GM23248 (cell line): ENCODE measurements at regions not wholly inside any gene's neighbourhood (a gene's known extent, or its start where the extent isn't known, plus 50 kb on each side); places are given as distances from the start of the nearest gene placed in this dataset.
"Not testable (repeated sequence)": the region's sequence is repeated elsewhere in the genome, so short reads cannot be mapped to it uniquely, and the experiment has no call there.

Experiments
- DNase-seq: peaks from one replicate; pipeline ENCODE4 v3.0.0-alpha.2; 2015
- H2AFZ ChIP-seq: fragments of 200-600 bp; sonication (generic); 2 replicates; pipeline ENCODE4 v1.6.1; 2016; ENCODE audit warnings: antibody characterized with exemption
- H3F3A ChIP-seq: fragments of 200-600 bp; sonication (generic); 2 replicates; pipeline ENCODE4 v1.6.1; 2016; ENCODE audit warnings: mild to moderate bottlenecking, antibody characterized with exemption, mixed run types; ENCODE audit not compliant: insufficient read depth
- H3K27ac ChIP-seq: fragments of 200-600 bp; sonication (generic); 2 replicates; pipeline ENCODE4 v1.5.1; 2016; ENCODE audit warnings: mild to moderate bottlenecking
- H3K27me3 ChIP-seq: fragments of 200-600 bp; sonication (generic); replicated peaks from 2 replicates; pipeline ENCODE4 v1.6.1; 2016; ENCODE audit warnings: mild to moderate bottlenecking; ENCODE audit not compliant: insufficient read depth
- H3K36me3 ChIP-seq: fragments of 200-600 bp; sonication (generic); 2 replicates; pipeline ENCODE4 v1.6.1; 2016; ENCODE audit warnings: low read depth, mild to moderate bottlenecking
- H3K4me1 ChIP-seq: fragments of 200-600 bp; sonication (generic); 2 replicates; pipeline ENCODE4 v1.6.1; 2016; ENCODE audit warnings: mild to moderate bottlenecking; ENCODE audit not compliant: insufficient read depth
- H3K4me2 ChIP-seq: fragments of 200-600 bp; sonication (generic); one replicate; pipeline ENCODE4 v1.6.1; 2016; ENCODE audit warnings: mild to moderate bottlenecking; ENCODE audit not compliant: unreplicated experiment
- H3K4me3 ChIP-seq: fragments of 200-600 bp; sonication (generic); 2 replicates; pipeline ENCODE4 v1.5.1; 2016; ENCODE audit warnings: mild to moderate bottlenecking
- H3K79me2 ChIP-seq: fragments of 200-600 bp; sonication (generic); 2 replicates; pipeline ENCODE4 v1.6.1; 2016; ENCODE audit warnings: mild to moderate bottlenecking; ENCODE audit not compliant: insufficient read depth
- H3K9ac ChIP-seq: fragments of 200-600 bp; sonication (generic); 2 replicates; pipeline ENCODE4 v1.6.1; 2016; ENCODE audit warnings: mild to moderate bottlenecking
- H3K9me2 ChIP-seq: fragments of 200-600 bp; sonication (generic); 2 replicates; pipeline ENCODE4 v1.6.1; 2016; ENCODE audit warnings: mixed run types, mild to moderate bottlenecking, moderate library complexity; ENCODE audit not compliant: insufficient read depth
- H3K9me3 ChIP-seq: fragments of 200-600 bp; sonication (generic); one replicate; pipeline ENCODE4 v1.6.1; 2017; ENCODE audit warnings: low read depth
- H4K20me1 ChIP-seq: fragments of 200-600 bp; sonication (generic); 2 replicates; pipeline ENCODE4 v1.6.0; 2016; ENCODE audit not compliant: insufficient read depth
- EZH2 ChIP-seq: fragments of 200-600 bp; sonication (generic); IDR thresholded peaks from 2 replicates; pipeline ENCODE4 v1.6.1; 2018; ENCODE audit warnings: antibody characterized with exemption, mild to moderate bottlenecking; ENCODE audit not compliant: insufficient read depth, poor library complexity, severe bottlenecking
- EZH2phosphoT487 ChIP-seq: fragments of 200-600 bp; sonication (generic); IDR thresholded peaks from 2 replicates; pipeline ENCODE4 v1.6.1; 2018; ENCODE audit warnings: antibody characterized with exemption, moderate library complexity, mild to moderate bottlenecking, low read depth; ENCODE audit not compliant: insufficient read depth
- WGBS, 2 experiments: methylation state at CpG; one replicate each; pipeline ENCODE4 v1.1.6; 2015 to 2017; ENCODE audit warnings: low lambda C conversion rate in 2 of 2, low coverage in 1 of 2; ENCODE audit errors: missing lambda C conversion rate in 2 of 2; 5-methylcytosine and 5-hydroxymethylcytosine counted together
- in situ Hi-C: fragments of 300-500 bp; cut with MboI; formaldehyde crosslinking; loops from 2 replicates; pipeline ENCODE4 v1.15.0; 2020

DNA sequence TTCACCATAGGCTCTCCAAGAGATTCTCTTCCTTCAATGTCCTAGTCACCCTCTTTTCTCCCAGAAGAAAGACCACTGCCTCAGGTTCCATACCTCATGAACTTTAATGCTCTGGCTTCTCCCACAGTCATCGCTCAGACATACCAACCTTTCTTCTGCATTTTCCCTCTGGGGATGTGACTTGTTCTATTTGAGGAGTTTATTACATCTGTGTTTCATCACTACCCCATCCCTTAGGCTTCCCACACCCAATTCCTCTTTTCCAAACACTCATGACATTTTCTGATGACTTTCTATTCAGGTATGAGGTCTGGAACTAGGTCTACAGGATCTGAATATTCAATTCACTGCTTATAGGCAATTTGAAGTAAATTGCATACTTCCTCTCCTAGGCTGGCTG is 298.6 kb upstream of the MAP2 start:
- WGBS, 2 experiments, result 24 to 31% methylated on average over 1 of the region's 1 CpG
- Histone ChIP-seq H4K20me1 (no peaks in the 10 kb centered on the region), H2AFZ (no peak overlapping the region), H3F3A (no peaks in the 10 kb centered on the region), H3K4me3 (no peak overlapping the region), H3K36me3 (no peaks in the 10 kb centered on the region), H3K9me2 (no peaks in the 10 kb centered on the region), H3K79me2 (no peaks in the 10 kb centered on the region), H3K4me1 (no peaks in the 10 kb centered on the region), H3K9ac (no peak overlapping the region), H3K27ac (no peak overlapping the region), H3K4me2 (no peak overlapping the region), H3K27me3 (no peaks in the 10 kb centered on the region), H3K9me3 (peaks cover 5% of the 10 kb centered on the region)
- in situ Hi-C loops, result no loop called here
- no peak for DNase-seq
- TF ChIP-seq EZH2, result no peak
- TF ChIP-seq EZH2phosphoT487, result no peak

GRCh38 chr2:209138079-209138478 is 285.8 kb upstream of the MAP2 start:
- H3K27ac ChIP-seq, result no peak overlapping the region
- no peak overlapping the region for H3K4me2 ChIP-seq
- H3K4me1 ChIP-seq, result no peaks in the 10 kb centered on the region
- no peak overlapping the region for H3K9ac ChIP-seq
- no peaks in the 10 kb centered on the region for H3F3A ChIP-seq
- no peaks in the 10 kb centered on the region for H3K9me3 ChIP-seq
- no peaks in the 10 kb centered on the region for H3K36me3 ChIP-seq
- H3K4me3 ChIP-seq, result no peak overlapping the region
- H2AFZ ChIP-seq, result no peak overlapping the region
- TF ChIP-seq EZH2 (no peak), EZH2phosphoT487 (no peak)
- no peak for DNase-seq
- H3K79me2 ChIP-seq, result no peaks in the 10 kb centered on the region
- 17 to 27% methylated on average over 3 of the region's 3 CpGs for WGBS, 2 experiments
- in situ Hi-C loops, result no loop called here
- no peaks in the 10 kb centered on the region for H4K20me1 ChIP-seq
- H3K9me2 ChIP-seq, result no peaks in the 10 kb centered on the region
- H3K27me3 ChIP-seq, result no peaks in the 10 kb centered on the region

- Histone ChIP-seq H3K36me3 (no peaks in the 10 kb centered on the region), H3K9me3 (no peaks in the 10 kb centered on the region), H3K4me1 (no peaks in the 10 kb centered on the region), H3K9ac (no peak overlapping the region), H3K27ac (no peak overlapping the region), H2AFZ (no peak overlapping the region), H3K9me2 (no peaks in the 10 kb centered on the region), H4K20me1 (no peaks in the 10 kb centered on the region), H3K27me3 (no peaks in the 10 kb centered on the region), H3F3A (no peaks in the 10 kb centered on the region), H3K4me2 (no peak overlapping the region), H3K79me2 (no peaks in the 10 kb centered on the region), H3K4me3 (no peak overlapping the region)
- TF ChIP-seq EZH2 (no peak), EZH2phosphoT487 (no peak)
- WGBS, 2 experiments, result 2 to 8% methylated on average over 3 of the region's 3 CpGs
- DNase-seq, result no peak
- in situ Hi-C loops, result no loop called here
These were observed 282.7 kb upstream of the MAP2 start for GRCh38 chr2:209141142-209141541.

GRCh38 chr2:209141818-209142217 is 282.0 kb upstream of the MAP2 start:
- in situ Hi-C loops, result no loop called here
- Histone ChIP-seq H3K4me3 (no peak overlapping the region), H3K79me2 (no peaks in the 10 kb centered on the region), H3K36me3 (no peaks in the 10 kb centered on the region), H3K9me3 (no peaks in the 10 kb centered on the region), H3K27me3 (no peaks in the 10 kb centered on the region), H3K9ac (no peak overlapping the region), H3K27ac (no peak overlapping the region), H2AFZ (no peak overlapping the region), H3K9me2 (no peaks in the 10 kb centered on the region), H4K20me1 (no peaks in the 10 kb centered on the region), H3K4me1 (no peaks in the 10 kb centered on the region), H3F3A (no peaks in the 10 kb centered on the region), H3K4me2 (no peak overlapping the region)
- 9 to 29% methylated on average over 1 of the region's 1 CpG for WGBS, 2 experiments
- DNase-seq, result no peak
- TF ChIP-seq EZH2 (no peak), EZH2phosphoT487 (no peak)

- DNase-seq, H3K79me2 ChIP-seq, H3K4me1 ChIP-seq, H3K27ac ChIP-seq, H3K9me3 ChIP-seq, H3K27me3 ChIP-seq, H4K20me1 ChIP-seq, H3K4me3 ChIP-seq, H3F3A ChIP-seq, H2AFZ ChIP-seq, H3K36me3 ChIP-seq, H3K4me2 ChIP-seq, in situ Hi-C loops, H3K9me2 ChIP-seq, H3K9ac ChIP-seq: not testable (repeated sequence)
- 73 to 76% methylated on average over 24 to 29 of the region's 30 CpGs for WGBS, 2 experiments
These were observed 278.6 kb upstream of the MAP2 start for GRCh38 chr2:209145220-209145691.
